ENCODE measurements at regions not wholly inside any gene's neighbourhood (a gene's known extent, or its start where the extent isn't known, plus 50 kb on each side); places are given as distances from the start of the nearest gene placed in this dataset.
"Not testable (repeated sequence)": the region's sequence is repeated elsewhere in the genome, so short reads cannot be mapped to it uniquely, and the experiment has no call there.

- TF ChIP-seq CTCF (IDR thresholded peaks at IDR 0.05), result no peak
- Histone ChIP-seq H3K9me3 (no peaks in the 10 kb centered on the region), H3K4me3 (ENCODE audit: low read depth in 1 of 2, low read length in 1 of 2) (no peak overlapping the region), H3K4me1 (ENCODE audit: control insufficient read depth in 1 of 2, insufficient read depth in 1 of 2, low read depth in 1 of 2, low read length in 1 of 2) (no peaks in the 10 kb centered on the region), H3K36me3 (no peaks in the 10 kb centered on the region), H3K27me3 (no peaks in the 10 kb centered on the region), H3K27ac (no peak overlapping the region)
Measured at GRCh38 chr14:83885837-83886293, 1644.1 kb upstream of the FLRT2 start.

GRCh38 chr14:83887866-83888265, 1642.1 kb upstream of the FLRT2 start:
- no peak overlapping the region for H3K4me3 ChIP-seq (ENCODE audit: low read depth in 1 of 2, low read length in 1 of 2)
- no peak overlapping the region for H3K27ac ChIP-seq
- no peak for TF ChIP-seq CTCF (IDR thresholded peaks at IDR 0.05)
- H3K36me3 ChIP-seq, result no peaks in the 10 kb centered on the region
- no peaks in the 10 kb centered on the region for H3K27me3 ChIP-seq
- H3K4me1 ChIP-seq (ENCODE audit: control insufficient read depth in 1 of 2, insufficient read depth in 1 of 2, low read depth in 1 of 2, low read length in 1 of 2), result no peaks in the 10 kb centered on the region
- H3K9me3 ChIP-seq, result no peaks in the 10 kb centered on the region

- no peak for TF ChIP-seq CTCF (IDR thresholded peaks at IDR 0.05)
- Histone ChIP-seq H3K9me3 (no peaks in the 10 kb centered on the region), H3K4me1 (ENCODE audit: control insufficient read depth in 1 of 2, insufficient read depth in 1 of 2, low read depth in 1 of 2, low read length in 1 of 2) (no peaks in the 10 kb centered on the region), H3K36me3 (no peaks in the 10 kb centered on the region), H3K27me3 (no peaks in the 10 kb centered on the region), H3K27ac (no peak overlapping the region), H3K4me3 (ENCODE audit: low read depth in 1 of 2, low read length in 1 of 2) (no peak overlapping the region)
Measured at GRCh38 chr14:83893447-83893846, 1636.5 kb upstream of the FLRT2 start.

GRCh38 chr14:83894568-83894967, 1635.4 kb upstream of the FLRT2 start:
- Histone ChIP-seq H3K4me3 (ENCODE audit: low read depth in 1 of 2, low read length in 1 of 2) (no peak overlapping the region), H3K36me3 (no peaks in the 10 kb centered on the region), H3K27me3 (no peaks in the 10 kb centered on the region), H3K27ac (no peak overlapping the region), H3K4me1 (ENCODE audit: control insufficient read depth in 1 of 2, insufficient read depth in 1 of 2, low read depth in 1 of 2, low read length in 1 of 2) (no peaks in the 10 kb centered on the region), H3K9me3 (no peaks in the 10 kb centered on the region)
- no peak for TF ChIP-seq CTCF (IDR thresholded peaks at IDR 0.05)

GRCh38 chr14:83898558-83898957, 1631.4 kb upstream of the FLRT2 start:
- not testable (repeated sequence) for H3K27me3 ChIP-seq; H3K27ac ChIP-seq; H3K4me1 ChIP-seq (ENCODE audit: control insufficient read depth in 1 of 2, insufficient read depth in 1 of 2, low read depth in 1 of 2, low read length in 1 of 2); H3K4me3 ChIP-seq (ENCODE audit: low read depth in 1 of 2, low read length in 1 of 2); H3K9me3 ChIP-seq; H3K36me3 ChIP-seq

- TF ChIP-seq CTCF (IDR thresholded peaks at IDR 0.05), result no peak
- no peaks in the 10 kb centered on the region for H3K36me3 ChIP-seq
- no peak overlapping the region for H3K27ac ChIP-seq
- H3K4me1 ChIP-seq (ENCODE audit: control insufficient read depth in 1 of 2, insufficient read depth in 1 of 2, low read depth in 1 of 2, low read length in 1 of 2), result no peaks in the 10 kb centered on the region
- H3K9me3 ChIP-seq, result no peaks in the 10 kb centered on the region
- no peaks in the 10 kb centered on the region for H3K27me3 ChIP-seq
- H3K4me3 ChIP-seq (ENCODE audit: low read depth in 1 of 2, low read length in 1 of 2), result no peak overlapping the region
Measured at GRCh38 chr14:83899706-83900105, 1630.2 kb upstream of the FLRT2 start.
